ENCODE measurements at regions not wholly inside any gene's neighbourhood (a gene's known extent, or its start where the extent isn't known, plus 50 kb on each side); places are given as distances from the start of the nearest gene placed in this dataset.

DNA sequence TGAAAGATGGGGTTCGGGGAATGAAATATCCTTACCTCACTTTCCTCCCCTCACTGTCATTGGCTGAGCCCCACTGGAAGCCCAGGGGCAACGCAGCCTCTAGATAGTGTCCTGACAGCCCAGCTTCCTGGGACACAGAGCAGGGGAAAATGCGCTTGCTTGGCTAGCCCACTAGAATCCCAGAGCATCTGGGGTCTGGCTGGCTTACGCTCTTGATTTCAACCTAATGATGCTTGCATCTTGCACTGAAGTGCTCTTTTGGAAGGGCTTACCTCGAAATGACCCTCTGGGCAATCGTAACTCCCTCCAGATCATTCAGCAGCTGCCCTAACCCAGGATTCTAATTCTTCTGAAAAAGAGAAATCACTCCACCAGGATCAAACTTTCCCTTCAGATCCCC is 147.6 kb downstream of the SOX9 start (continued):
- TF ChIP-seq, protein P1, sequence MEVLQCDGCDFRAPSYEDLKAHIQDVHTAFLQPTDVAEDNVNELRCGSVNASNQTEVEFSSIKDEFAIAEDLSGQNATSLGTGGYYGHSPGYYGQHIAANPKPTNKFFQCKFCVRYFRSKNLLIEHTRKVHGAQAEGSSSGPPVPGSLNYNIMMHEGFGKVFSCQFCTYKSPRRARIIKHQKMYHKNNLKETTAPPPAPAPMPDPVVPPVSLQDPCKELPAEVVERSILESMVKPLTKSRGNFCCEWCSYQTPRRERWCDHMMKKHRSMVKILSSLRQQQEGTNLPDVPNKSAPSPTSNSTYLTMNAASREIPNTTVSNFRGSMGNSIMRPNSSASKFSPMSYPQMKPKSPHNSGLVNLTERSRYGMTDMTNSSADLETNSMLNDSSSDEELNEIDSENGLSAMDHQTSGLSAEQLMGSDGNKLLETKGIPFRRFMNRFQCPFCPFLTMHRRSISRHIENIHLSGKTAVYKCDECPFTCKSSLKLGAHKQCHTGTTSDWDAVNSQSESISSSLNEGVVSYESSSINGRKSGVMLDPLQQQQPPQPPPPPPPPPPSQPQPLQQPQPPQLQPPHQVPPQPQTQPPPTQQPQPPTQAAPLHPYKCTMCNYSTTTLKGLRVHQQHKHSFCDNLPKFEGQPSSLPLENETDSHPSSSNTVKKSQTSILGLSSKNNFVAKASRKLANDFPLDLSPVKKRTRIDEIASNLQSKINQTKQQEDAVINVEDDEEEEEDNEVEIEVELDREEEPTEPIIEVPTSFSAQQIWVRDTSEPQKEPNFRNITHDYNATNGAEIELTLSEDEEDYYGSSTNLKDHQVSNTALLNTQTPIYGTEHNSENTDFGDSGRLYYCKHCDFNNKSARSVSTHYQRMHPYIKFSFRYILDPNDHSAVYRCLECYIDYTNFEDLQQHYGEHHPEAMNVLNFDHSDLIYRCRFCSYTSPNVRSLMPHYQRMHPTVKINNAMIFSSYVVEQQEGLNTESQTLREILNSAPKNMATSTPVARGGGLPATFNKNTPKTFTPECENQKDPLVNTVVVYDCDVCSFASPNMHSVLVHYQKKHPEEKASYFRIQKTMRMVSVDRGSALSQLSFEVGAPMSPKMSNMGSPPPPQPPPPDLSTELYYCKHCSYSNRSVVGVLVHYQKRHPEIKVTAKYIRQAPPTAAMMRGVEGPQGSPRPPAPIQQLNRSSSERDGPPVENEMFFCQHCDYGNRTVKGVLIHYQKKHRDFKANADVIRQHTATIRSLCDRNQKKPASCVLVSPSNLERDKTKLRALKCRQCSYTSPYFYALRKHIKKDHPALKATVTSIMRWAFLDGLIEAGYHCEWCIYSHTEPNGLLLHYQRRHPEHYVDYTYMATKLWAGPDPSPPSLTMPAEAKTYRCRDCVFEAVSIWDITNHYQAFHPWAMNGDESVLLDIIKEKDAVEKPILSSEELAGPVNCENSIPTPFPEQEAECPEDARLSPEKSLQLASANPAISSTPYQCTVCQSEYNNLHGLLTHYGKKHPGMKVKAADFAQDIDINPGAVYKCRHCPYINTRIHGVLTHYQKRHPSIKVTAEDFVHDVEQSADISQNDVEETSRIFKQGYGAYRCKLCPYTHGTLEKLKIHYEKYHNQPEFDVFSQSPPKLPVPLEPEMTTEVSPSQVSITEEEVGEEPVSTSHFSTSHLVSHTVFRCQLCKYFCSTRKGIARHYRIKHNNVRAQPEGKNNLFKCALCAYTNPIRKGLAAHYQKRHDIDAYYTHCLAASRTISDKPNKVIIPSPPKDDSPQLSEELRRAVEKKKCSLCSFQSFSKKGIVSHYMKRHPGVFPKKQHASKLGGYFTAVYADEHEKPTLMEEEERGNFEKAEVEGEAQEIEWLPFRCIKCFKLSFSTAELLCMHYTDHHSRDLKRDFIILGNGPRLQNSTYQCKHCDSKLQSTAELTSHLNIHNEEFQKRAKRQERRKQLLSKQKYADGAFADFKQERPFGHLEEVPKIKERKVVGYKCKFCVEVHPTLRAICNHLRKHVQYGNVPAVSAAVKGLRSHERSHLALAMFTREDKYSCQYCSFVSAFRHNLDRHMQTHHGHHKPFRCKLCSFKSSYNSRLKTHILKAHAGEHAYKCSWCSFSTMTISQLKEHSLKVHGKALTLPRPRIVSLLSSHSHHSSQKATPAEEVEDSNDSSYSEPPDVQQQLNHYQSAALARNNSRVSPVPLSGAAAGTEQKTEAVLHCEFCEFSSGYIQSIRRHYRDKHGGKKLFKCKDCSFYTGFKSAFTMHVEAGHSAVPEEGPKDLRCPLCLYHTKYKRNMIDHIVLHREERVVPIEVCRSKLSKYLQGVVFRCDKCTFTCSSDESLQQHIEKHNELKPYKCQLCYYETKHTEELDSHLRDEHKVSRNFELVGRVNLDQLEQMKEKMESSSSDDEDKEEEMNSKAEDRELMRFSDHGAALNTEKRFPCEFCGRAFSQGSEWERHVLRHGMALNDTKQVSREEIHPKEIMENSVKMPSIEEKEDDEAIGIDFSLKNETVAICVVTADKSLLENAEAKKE (CRISPR knock-in tag; IDR thresholded peaks at IDR 0.05), result no peak
- TF ChIP-seq, protein P2, sequence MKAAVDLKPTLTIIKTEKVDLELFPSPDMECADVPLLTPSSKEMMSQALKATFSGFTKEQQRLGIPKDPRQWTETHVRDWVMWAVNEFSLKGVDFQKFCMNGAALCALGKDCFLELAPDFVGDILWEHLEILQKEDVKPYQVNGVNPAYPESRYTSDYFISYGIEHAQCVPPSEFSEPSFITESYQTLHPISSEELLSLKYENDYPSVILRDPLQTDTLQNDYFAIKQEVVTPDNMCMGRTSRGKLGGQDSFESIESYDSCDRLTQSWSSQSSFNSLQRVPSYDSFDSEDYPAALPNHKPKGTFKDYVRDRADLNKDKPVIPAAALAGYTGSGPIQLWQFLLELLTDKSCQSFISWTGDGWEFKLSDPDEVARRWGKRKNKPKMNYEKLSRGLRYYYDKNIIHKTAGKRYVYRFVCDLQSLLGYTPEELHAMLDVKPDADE (IDR thresholded peaks at IDR 0.05), result no peak
- TF ChIP-seq POLR2AphosphoS5 (IDR thresholded peaks at IDR 0.05; ENCODE audit: low read depth), result no peak
- no peak for TF ChIP-seq ZNF331 (CRISPR knock-in tag; IDR thresholded peaks at IDR 0.05; ENCODE audit: low read depth)
- no peak for TF ChIP-seq ZNF114 (CRISPR knock-in tag; IDR thresholded peaks at IDR 0.05)
- no peak for TF ChIP-seq STAT1 (IDR thresholded peaks at IDR 0.05; ENCODE audit: unreplicated experiment)
- no peak for TF ChIP-seq EZH2 (IDR thresholded peaks at IDR 0.05; ENCODE audit: low read depth, unreplicated experiment)

DNA sequence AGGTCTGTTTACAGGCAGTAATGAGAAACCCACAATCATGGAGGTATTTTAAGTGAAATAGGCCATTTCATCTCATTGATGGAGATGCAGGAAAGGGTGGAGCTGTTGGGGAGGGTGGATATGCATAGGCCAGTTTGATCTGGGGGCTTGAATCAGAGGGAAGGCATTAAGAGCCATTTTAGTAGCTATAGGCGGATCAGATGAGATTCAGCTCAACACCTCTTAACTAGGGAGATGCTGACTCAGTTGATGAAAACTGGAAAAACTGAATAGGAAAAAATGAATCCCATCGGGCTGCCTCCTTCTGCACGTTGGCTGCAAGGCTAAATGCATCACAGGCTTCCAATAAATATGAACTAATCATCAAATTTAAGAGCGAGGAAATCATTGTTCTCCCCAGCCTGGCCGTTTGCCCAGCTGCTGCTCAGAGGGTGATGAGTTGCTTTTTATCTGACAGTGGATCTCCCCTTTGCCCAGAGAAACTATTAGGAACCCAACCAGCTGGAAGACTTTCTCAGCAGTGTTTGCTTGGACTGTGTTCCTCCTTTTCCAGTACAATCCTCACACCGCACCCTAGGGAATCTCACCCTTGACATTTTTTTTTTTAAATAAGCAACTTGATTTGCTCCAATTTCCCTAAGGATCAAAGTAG is 149.6 kb downstream of the SOX9 start:
- no peak for ATAC-seq
- H3K4me2 ChIP-seq, result no peak overlapping the region
- no peak overlapping the region for H3K27ac Mint-ChIP-seq
- H3K36me3 Mint-ChIP-seq (ENCODE audit: low read depth), result no peaks in the 10 kb centered on the region
- DNase-seq (ENCODE audit: low spot score), result no peak
- H4K20me1 ChIP-seq (replicated peaks; ENCODE audit: insufficient read depth), result no peaks in the 10 kb centered on the region
- H3K4me3 Mint-ChIP-seq, result no peak overlapping the region
- no peaks in the 10 kb centered on the region for H3K79me2 ChIP-seq (replicated peaks; ENCODE audit: insufficient read depth)
- no peaks in the 10 kb centered on the region for H3K9me2 ChIP-seq (ENCODE audit: insufficient read depth)
- H3F3A ChIP-seq (replicated peaks; ENCODE audit: low read depth), result no peaks in the 10 kb centered on the region
- peaks cover 35% of the 10 kb centered on the region for H3K4me1 Mint-ChIP-seq
- H3K27me3 ChIP-seq (ENCODE audit: insufficient read depth), result no peaks in the 10 kb centered on the region
- peaks cover 1% of the 10 kb centered on the region for H3K27me3 Mint-ChIP-seq (ENCODE audit: insufficient read depth, low read depth, poor library complexity)
- H3K27ac ChIP-seq (ENCODE audit: low read depth), result no peak overlapping the region
- H3K4me1 ChIP-seq (ENCODE audit: insufficient read depth), result peaks cover 26% of the 10 kb centered on the region
- H3K36me3 ChIP-seq (ENCODE audit: insufficient read depth), result no peaks in the 10 kb centered on the region
- H3K9me3 Mint-ChIP-seq, result peaks cover 7% of the 10 kb centered on the region; the same call in 2 of the 3 replicates
- H3K4me3 ChIP-seq, result no peak overlapping the region
- no peak overlapping the region for H2AFZ ChIP-seq
- TF ChIP-seq, protein P2 (IDR thresholded peaks at IDR 0.05), result no peak
- TF ChIP-seq NANOG (IDR thresholded peaks at IDR 0.05; ENCODE audit: borderline replicate concordance) (no peak), EZH2 (IDR thresholded peaks at IDR 0.05; ENCODE audit: low read depth, unreplicated experiment) (no peak), ZNF114 (CRISPR knock-in tag; IDR thresholded peaks at IDR 0.05) (no peak), EZH2phosphoT487 (IDR thresholded peaks at IDR 0.05; ENCODE audit: unreplicated experiment) (no peak), CTCF (conservative IDR thresholded peaks at IDR 0.05; ENCODE audit: low read depth in 2 of 2) (no peak), POLR2AphosphoS5 (IDR thresholded peaks at IDR 0.05; ENCODE audit: low read depth) (no peak)

Data from GM23338 (cell line).